GM12801 (cell line): ENCODE measurements at regions not wholly inside any gene's neighbourhood (a gene's known extent, or its start where the extent isn't known, plus 50 kb on each side); places are given as distances from the start of the nearest gene placed in this dataset.

Source experiments
- CTCF ChIP-seq: IDR thresholded peaks from one replicate; pipeline ENCODE4 v1.5.1; 2011; ENCODE audit warnings: control low read depth; ENCODE audit not compliant: insufficient read length; ENCODE audit errors: extremely low read depth

GRCh38 chr16:51898872-51899271, 648.1 kb downstream of the TOX3 start:
- TF ChIP-seq CTCF = no peak

- no peak for TF ChIP-seq CTCF
Observed at GRCh38 chr16:51896013-51896412, 650.9 kb downstream of the TOX3 start.

GRCh38 chr16:51892293-51893007, 654.5 kb downstream of the TOX3 start:
- no peak for TF ChIP-seq CTCF

- no peak for TF ChIP-seq CTCF
Observed at GRCh38 chr16:51888534-51888933, 658.4 kb downstream of the TOX3 start.

- no peak for TF ChIP-seq CTCF
Observed at GRCh38 chr16:51888016-51888415, 658.9 kb downstream of the TOX3 start.

GRCh38 chr16:51886456-51886855, 660.5 kb downstream of the TOX3 start:
- TF ChIP-seq CTCF = no peak

GRCh38 chr16:51884773-51885172, 662.2 kb downstream of the TOX3 start:
- no peak for TF ChIP-seq CTCF
